ENCODE measurements at regions not wholly inside any gene's neighbourhood (a gene's known extent, or its start where the extent isn't known, plus 50 kb on each side); places are given as distances from the start of the nearest gene placed in this dataset.

- no peak overlapping the region for H2AFZ ChIP-seq (ENCODE audit: low read depth)
- H3K36me3 ChIP-seq (replicated peaks in 1 of 2; ENCODE audit: control insufficient read depth in 1 of 2, insufficient read depth in 2 of 2, low read length in 1 of 2), result no peaks in the 10 kb centered on the region
- H3K4me1 ChIP-seq (ENCODE audit: control insufficient read depth in 1 of 2, insufficient read depth in 2 of 2, low read depth in 1 of 2, low read length in 1 of 2), result no peaks in the 10 kb centered on the region
- H3K9ac ChIP-seq, result no peak overlapping the region
- no peak overlapping the region for H3K27ac ChIP-seq (ENCODE audit: low read depth in 2 of 2, low read length in 1 of 2)
- ChIA-PET CTCF (no interaction called here), POLR2A (no interaction called here)
- 0 out of 2 replicates have a peak, but pooled peaks cover 10% of the 10 kb centered on the region for H3K9me3 ChIP-seq
- H3K4me2 ChIP-seq, result no peak overlapping the region
- H3K4me3 ChIP-seq (ENCODE audit: low read depth in 2 of 2, low read length in 1 of 2), result no peak overlapping the region
- H3K9me2 ChIP-seq, result no peaks in the 10 kb centered on the region
- no peaks in the 10 kb centered on the region for H4K20me1 ChIP-seq (ENCODE audit: insufficient read depth)
- TF ChIP-seq SMC3 (IDR thresholded peaks at IDR 0.05; ENCODE audit: low read depth, low read length), result no peak
- TF ChIP-seq FOSL2 (IDR thresholded peaks at IDR 0.05; ENCODE audit: borderline replicate concordance, low read depth), result no peak
- no peak for TF ChIP-seq PBX3 (IDR thresholded peaks at IDR 0.05)
- TF ChIP-seq EP300 (IDR thresholded peaks at IDR 0.05; ENCODE audit: borderline replicate concordance in 1 of 2, low read depth in 1 of 2, low read length in 1 of 2), result no peak
- no peak for TF ChIP-seq TAF1 (IDR thresholded peaks at IDR 0.05; ENCODE audit: borderline replicate concordance, low read depth, low read length)
- TF ChIP-seq REST (IDR thresholded peaks at IDR 0.05; ENCODE audit: low read depth, low read length), result no peak
- no peak for TF ChIP-seq YY1 (IDR thresholded peaks at IDR 0.05; ENCODE audit: low read depth)
- no peaks in the 10 kb centered on the region for H3F3A ChIP-seq (replicated peaks; ENCODE audit: insufficient read depth)
- 32% methylated on average over 5 of the region's 5 CpGs for WGBS (ENCODE audit: low lambda C conversion rate)
- H3K27me3 ChIP-seq (ENCODE audit: insufficient read depth), result no peaks in the 10 kb centered on the region
- no peaks in the 10 kb centered on the region for H3K79me2 ChIP-seq (ENCODE audit: insufficient read depth)
- DNase-seq, result no peak
These were observed 177.1 kb upstream of the TRIM24 start for GRCh38 chr7:138282997-138283396.

DNA sequence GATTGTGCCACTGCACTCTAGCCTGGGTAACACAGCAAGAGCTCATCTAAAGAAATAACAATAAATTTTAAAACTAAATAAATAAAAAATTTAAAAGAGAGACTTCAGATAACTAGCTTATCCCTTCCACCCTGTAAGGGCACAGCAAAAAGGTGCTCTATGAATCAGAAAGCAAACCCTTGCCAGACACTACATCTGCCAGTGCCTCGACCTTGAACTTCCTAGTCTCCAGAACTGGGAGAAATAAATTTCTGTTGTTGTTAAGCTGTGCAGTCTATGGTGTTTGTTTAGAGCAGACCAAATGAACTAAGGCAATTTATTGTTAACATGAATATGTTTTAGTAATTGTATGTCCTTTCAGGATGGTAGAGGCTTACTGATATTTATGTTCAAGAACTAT, 174.9 kb upstream of the TRIM24 start:
- 9% methylated on average over 1 of the region's 1 CpG for WGBS (ENCODE audit: low lambda C conversion rate)

More for the DNA sequence above, 174.9 kb upstream of the TRIM24 start:
- Histone ChIP-seq H3K4me3 (ENCODE audit: low read depth in 2 of 2, low read length in 1 of 2) (no peak overlapping the region), H3K9me3 (peaks cover 17% of the 10 kb centered on the region; the same call in 1 of the 2 replicates), H3K4me2 (no peak overlapping the region), H3K4me1 (ENCODE audit: control insufficient read depth in 1 of 2, insufficient read depth in 2 of 2, low read depth in 1 of 2, low read length in 1 of 2) (no peaks in the 10 kb centered on the region), H3K27ac (ENCODE audit: low read depth in 2 of 2, low read length in 1 of 2) (no peak overlapping the region), H3K27me3 (ENCODE audit: insufficient read depth) (no peaks in the 10 kb centered on the region), H2AFZ (ENCODE audit: low read depth) (no peak overlapping the region), H3K9me2 (no peaks in the 10 kb centered on the region), H3K79me2 (ENCODE audit: insufficient read depth) (no peaks in the 10 kb centered on the region), H3K36me3 (replicated peaks in 1 of 2; ENCODE audit: control insufficient read depth in 1 of 2, insufficient read depth in 2 of 2, low read length in 1 of 2) (no peaks in the 10 kb centered on the region), H3F3A (replicated peaks; ENCODE audit: insufficient read depth) (no peaks in the 10 kb centered on the region), H3K9ac (no peak overlapping the region), H4K20me1 (ENCODE audit: insufficient read depth) (no peaks in the 10 kb centered on the region)
- TF ChIP-seq, protein P1, sequence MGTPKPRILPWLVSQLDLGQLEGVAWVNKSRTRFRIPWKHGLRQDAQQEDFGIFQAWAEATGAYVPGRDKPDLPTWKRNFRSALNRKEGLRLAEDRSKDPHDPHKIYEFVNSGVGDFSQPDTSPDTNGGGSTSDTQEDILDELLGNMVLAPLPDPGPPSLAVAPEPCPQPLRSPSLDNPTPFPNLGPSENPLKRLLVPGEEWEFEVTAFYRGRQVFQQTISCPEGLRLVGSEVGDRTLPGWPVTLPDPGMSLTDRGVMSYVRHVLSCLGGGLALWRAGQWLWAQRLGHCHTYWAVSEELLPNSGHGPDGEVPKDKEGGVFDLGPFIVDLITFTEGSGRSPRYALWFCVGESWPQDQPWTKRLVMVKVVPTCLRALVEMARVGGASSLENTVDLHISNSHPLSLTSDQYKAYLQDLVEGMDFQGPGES (IDR thresholded peaks at IDR 0.05; ENCODE audit: low read depth, low read length), result no peak
- TF ChIP-seq RAD21 (IDR thresholded peaks at IDR 0.05; ENCODE audit: low read length) (no peak), RFX5 (IDR thresholded peaks at IDR 0.05; ENCODE audit: low read length) (no peak)
- ChIA-PET CTCF (no interaction called here), POLR2A (no interaction called here)
- no peak for DNase-seq

Measured in SK-N-SH (cell line).